ENCODE measurements at regions not wholly inside any gene's neighbourhood (a gene's known extent, or its start where the extent isn't known, plus 50 kb on each side); places are given as distances from the start of the nearest gene placed in this dataset.

GRCh38 chr7:116420003-116420402 lies 79.5 kb upstream of the CAV2 start:
- no peak for DNase-seq (ENCODE audit: low read depth)

- no peak for DNase-seq (ENCODE audit: low read depth)
Observed at GRCh38 chr7:116421298-116421697, 78.2 kb upstream of the CAV2 start.

GRCh38 chr7:116422683-116423082 lies 76.9 kb upstream of the CAV2 start:
- DNase-seq (ENCODE audit: low read depth): no peak

- no peak for DNase-seq (ENCODE audit: low read depth)
Observed at GRCh38 chr7:116423499-116423898, 76.0 kb upstream of the CAV2 start.

GRCh38 chr7:116425647-116426209 lies 73.8 kb upstream of the CAV2 start:
- no peak for DNase-seq (ENCODE audit: low read depth)

- DNase-seq (ENCODE audit: low read depth): no peak
Observed at GRCh38 chr7:116426428-116427156, 72.9 kb upstream of the CAV2 start.

GRCh38 chr7:116429986-116430619 lies 69.4 kb upstream of the CAV2 start:
- no peak for DNase-seq (ENCODE audit: low read depth)

GRCh38 chr7:116431787-116432526 lies 67.6 kb upstream of the CAV2 start:
- no peak for DNase-seq (ENCODE audit: low read depth)

GRCh38 chr7:116432527-116432916 lies 67.0 kb upstream of the CAV2 start:
- no peak for DNase-seq (ENCODE audit: low read depth)

- DNase-seq (ENCODE audit: low read depth): no peak
Observed at GRCh38 chr7:116433246-116433645, 66.3 kb upstream of the CAV2 start.

- no peak for DNase-seq (ENCODE audit: low read depth)
Observed at GRCh38 chr7:116434820-116435341, 64.7 kb upstream of the CAV2 start.

GRCh38 chr7:116436305-116436826 lies 63.2 kb upstream of the CAV2 start:
- no peak for DNase-seq (ENCODE audit: low read depth)

- DNase-seq (ENCODE audit: low read depth): no peak
Observed at GRCh38 chr7:116438267-116438666, 61.3 kb upstream of the CAV2 start.

GRCh38 chr7:116439005-116439404 lies 60.5 kb upstream of the CAV2 start:
- no peak for DNase-seq (ENCODE audit: low read depth)

GRCh38 chr7:116439841-116440549 lies 59.5 kb upstream of the CAV2 start:
- DNase-seq (ENCODE audit: low read depth): no peak

GRCh38 chr7:116441534-116441933 lies 58.0 kb upstream of the CAV2 start:
- DNase-seq (ENCODE audit: low read depth): no peak

- no peak for DNase-seq (ENCODE audit: low read depth)
Observed at GRCh38 chr7:116443101-116443523, 56.4 kb upstream of the CAV2 start.

- no peak for DNase-seq (ENCODE audit: low read depth)
Observed at GRCh38 chr7:116443646-116444045, 55.9 kb upstream of the CAV2 start.

- no peak for DNase-seq (ENCODE audit: low read depth)
Observed at GRCh38 chr7:116445447-116446211, 53.9 kb upstream of the CAV2 start.

GRCh38 chr7:116446212-116446855 lies 53.2 kb upstream of the CAV2 start:
- no peak for DNase-seq (ENCODE audit: low read depth)

Data from activated T-helper 9 cell treated with anti-CD3 and anti-CD28 coated beads, Interleukin-2, amount 50 U/mL, for 16 hours (primary cell).